HepG2 (cell line): ENCODE measurements at regions not wholly inside any gene's neighbourhood (a gene's known extent, or its start where the extent isn't known, plus 50 kb on each side); places are given as distances from the start of the nearest gene placed in this dataset.

ENCODE experiments used
- ARNT2 ChIP-seq: sonication (generic); formaldehyde crosslinking; IDR thresholded peaks from 2 replicates; pipeline ENCODE4 v1.8.0; 2022; ENCODE audit warnings: mild to moderate bottlenecking, low read depth, missing genetic modification reagents, moderate library complexity
- EZH2 ChIP-seq: conservative IDR thresholded peaks from 2 replicates; pipeline ENCODE4 v1.6.1; 2012; ENCODE audit warnings: mild to moderate bottlenecking, low read depth, low read length, moderate library complexity
- HMG20B ChIP-seq: conservative IDR thresholded peaks from 2 replicates; pipeline ENCODE4 v1.6.1; 2016; ENCODE audit warnings: missing genetic modification reagents, missing compliant biosample characterization
- POLR2A ChIP-seq, 2 experiments: IDR thresholded peaks; 2 replicates each; pipeline ENCODE4 v1.6.1; 2011; ENCODE audit warnings: low read depth in 2 of 2, low read length in 2 of 2, mild to moderate bottlenecking in 1 of 2, moderate library complexity in 1 of 2; ENCODE audit not compliant: insufficient read depth in 1 of 2
- ZNF550 ChIP-seq: sonication (generic); formaldehyde crosslinking; IDR thresholded peaks from 2 replicates; pipeline ENCODE4 v1.4.0; 2020; ENCODE audit warnings: mild to moderate bottlenecking, missing genetic modification reagents, borderline replicate concordance
- ZNF589 ChIP-seq: sonication (generic); formaldehyde crosslinking; conservative IDR thresholded peaks from 2 replicates; pipeline ENCODE4 v1.8.0; 2022; ENCODE audit warnings: mild to moderate bottlenecking, moderate library complexity, missing genetic modification reagents
- TF ChIP-seq, protein P1 (sequence below): sonication (generic); formaldehyde crosslinking; IDR thresholded peaks from 2 replicates; pipeline ENCODE4 v1.5.0; 2020; ENCODE audit warnings: mild to moderate bottlenecking, missing genetic modification reagents, moderate library complexity

- TF ChIP-seq, protein P1, sequence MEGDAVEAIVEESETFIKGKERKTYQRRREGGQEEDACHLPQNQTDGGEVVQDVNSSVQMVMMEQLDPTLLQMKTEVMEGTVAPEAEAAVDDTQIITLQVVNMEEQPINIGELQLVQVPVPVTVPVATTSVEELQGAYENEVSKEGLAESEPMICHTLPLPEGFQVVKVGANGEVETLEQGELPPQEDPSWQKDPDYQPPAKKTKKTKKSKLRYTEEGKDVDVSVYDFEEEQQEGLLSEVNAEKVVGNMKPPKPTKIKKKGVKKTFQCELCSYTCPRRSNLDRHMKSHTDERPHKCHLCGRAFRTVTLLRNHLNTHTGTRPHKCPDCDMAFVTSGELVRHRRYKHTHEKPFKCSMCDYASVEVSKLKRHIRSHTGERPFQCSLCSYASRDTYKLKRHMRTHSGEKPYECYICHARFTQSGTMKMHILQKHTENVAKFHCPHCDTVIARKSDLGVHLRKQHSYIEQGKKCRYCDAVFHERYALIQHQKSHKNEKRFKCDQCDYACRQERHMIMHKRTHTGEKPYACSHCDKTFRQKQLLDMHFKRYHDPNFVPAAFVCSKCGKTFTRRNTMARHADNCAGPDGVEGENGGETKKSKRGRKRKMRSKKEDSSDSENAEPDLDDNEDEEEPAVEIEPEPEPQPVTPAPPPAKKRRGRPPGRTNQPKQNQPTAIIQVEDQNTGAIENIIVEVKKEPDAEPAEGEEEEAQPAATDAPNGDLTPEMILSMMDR (CRISPR knock-in tag): peak; percentile 78
- no peak for TF ChIP-seq POLR2A (IDR thresholded peaks at IDR 0.05; ENCODE audit: insufficient read depth in 1 of 2, low read depth in 2 of 2, low read length in 2 of 2)
- no peak for TF ChIP-seq ZNF550
- TF ChIP-seq EZH2: no peak
- no peak for TF ChIP-seq ARNT2 (CRISPR knock-in tag)
- TF ChIP-seq ZNF589: no peak
- no peak for TF ChIP-seq HMG20B
Observed at GRCh38 chr16:55257966-55258613, 65.9 kb upstream of the IRX6 start.
